GM21515 (cell line): ENCODE measurements at regions not wholly inside any gene's neighbourhood (a gene's known extent, or its start where the extent isn't known, plus 50 kb on each side); places are given as distances from the start of the nearest gene placed in this dataset.
"Not testable (repeated sequence)": the region's sequence is repeated elsewhere in the genome, so short reads cannot be mapped to it uniquely, and the experiment has no call there.

Experiments used
- ATAC-seq: cut with Tn5 transposase; IDR thresholded peaks from one replicate; pipeline ENCODE4 v1.9.1; 2021; ENCODE audit not compliant: unreplicated experiment

- ATAC-seq = no peak
These were observed 201.0 kb upstream of the STK26 start for GRCh38 chrX:131821945-131822622.

GRCh38 chrX:131826572-131826971 is 196.5 kb upstream of the STK26 start:
- no peak for ATAC-seq

- ATAC-seq = peak; percentile 50
These were observed 195.2 kb upstream of the STK26 start for GRCh38 chrX:131827935-131828334.

GRCh38 chrX:131828482-131828881 is 194.6 kb upstream of the STK26 start:
- ATAC-seq = no peak

GRCh38 chrX:131830400-131831184 is 192.5 kb upstream of the STK26 start:
- ATAC-seq = peak; percentile 69

- ATAC-seq = no peak
These were observed 191.9 kb upstream of the STK26 start for GRCh38 chrX:131831185-131831520.

- ATAC-seq = no peak
These were observed 186.9 kb upstream of the STK26 start for GRCh38 chrX:131836161-131836560.

- ATAC-seq = no peak
These were observed 185.8 kb upstream of the STK26 start for GRCh38 chrX:131837325-131837724.

GRCh38 chrX:131840799-131841495 is 182.2 kb upstream of the STK26 start:
- no peak for ATAC-seq

- no peak for ATAC-seq
These were observed 181.3 kb upstream of the STK26 start for GRCh38 chrX:131841496-131842437.

- no peak for ATAC-seq
These were observed 179.1 kb upstream of the STK26 start for GRCh38 chrX:131843987-131844386.

GRCh38 chrX:131845201-131845600 is 177.9 kb upstream of the STK26 start:
- ATAC-seq = no peak

- ATAC-seq = no peak
These were observed 177.3 kb upstream of the STK26 start for GRCh38 chrX:131845771-131846170.

GRCh38 chrX:131850964-131851363 is 172.1 kb upstream of the STK26 start:
- ATAC-seq = not testable (repeated sequence)

- ATAC-seq = no peak
These were observed 169.7 kb upstream of the STK26 start for GRCh38 chrX:131853440-131853839.

GRCh38 chrX:131854581-131854980 is 168.5 kb upstream of the STK26 start:
- no peak for ATAC-seq

- no peak for ATAC-seq
These were observed 161.9 kb upstream of the STK26 start for GRCh38 chrX:131861088-131861787.

- ATAC-seq = no peak
These were observed 160.8 kb upstream of the STK26 start for GRCh38 chrX:131862321-131862720.

GRCh38 chrX:131869182-131869581 is 153.9 kb upstream of the STK26 start:
- no peak for ATAC-seq

GRCh38 chrX:131874300-131874699 is 148.8 kb upstream of the STK26 start:
- ATAC-seq = no peak
